ENCODE measurements at regions not wholly inside any gene's neighbourhood (a gene's known extent, or its start where the extent isn't known, plus 50 kb on each side); places are given as distances from the start of the nearest gene placed in this dataset.

GRCh38 chr4:71222661-71223060 lies 116.2 kb upstream of the SLC4A4 start:
- TF ChIP-seq, protein P1, sequence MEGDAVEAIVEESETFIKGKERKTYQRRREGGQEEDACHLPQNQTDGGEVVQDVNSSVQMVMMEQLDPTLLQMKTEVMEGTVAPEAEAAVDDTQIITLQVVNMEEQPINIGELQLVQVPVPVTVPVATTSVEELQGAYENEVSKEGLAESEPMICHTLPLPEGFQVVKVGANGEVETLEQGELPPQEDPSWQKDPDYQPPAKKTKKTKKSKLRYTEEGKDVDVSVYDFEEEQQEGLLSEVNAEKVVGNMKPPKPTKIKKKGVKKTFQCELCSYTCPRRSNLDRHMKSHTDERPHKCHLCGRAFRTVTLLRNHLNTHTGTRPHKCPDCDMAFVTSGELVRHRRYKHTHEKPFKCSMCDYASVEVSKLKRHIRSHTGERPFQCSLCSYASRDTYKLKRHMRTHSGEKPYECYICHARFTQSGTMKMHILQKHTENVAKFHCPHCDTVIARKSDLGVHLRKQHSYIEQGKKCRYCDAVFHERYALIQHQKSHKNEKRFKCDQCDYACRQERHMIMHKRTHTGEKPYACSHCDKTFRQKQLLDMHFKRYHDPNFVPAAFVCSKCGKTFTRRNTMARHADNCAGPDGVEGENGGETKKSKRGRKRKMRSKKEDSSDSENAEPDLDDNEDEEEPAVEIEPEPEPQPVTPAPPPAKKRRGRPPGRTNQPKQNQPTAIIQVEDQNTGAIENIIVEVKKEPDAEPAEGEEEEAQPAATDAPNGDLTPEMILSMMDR (IDR thresholded peaks at IDR 0.05; ENCODE audit: poor library complexity, severe bottlenecking) = no peak
- TF ChIP-seq MXI1 (conservative IDR thresholded peaks at IDR 0.05; ENCODE audit: poor library complexity, severe bottlenecking) = no peak
- TF ChIP-seq POLR2AphosphoS5 (IDR thresholded peaks at IDR 0.05) = no peak
- TF ChIP-seq EP300 (conservative IDR thresholded peaks at IDR 0.05; ENCODE audit: poor library complexity, severe bottlenecking) = no peak
- no peak for TF ChIP-seq TAF1 (IDR thresholded peaks at IDR 0.05; ENCODE audit: low read depth)
- TF ChIP-seq, protein P2, sequence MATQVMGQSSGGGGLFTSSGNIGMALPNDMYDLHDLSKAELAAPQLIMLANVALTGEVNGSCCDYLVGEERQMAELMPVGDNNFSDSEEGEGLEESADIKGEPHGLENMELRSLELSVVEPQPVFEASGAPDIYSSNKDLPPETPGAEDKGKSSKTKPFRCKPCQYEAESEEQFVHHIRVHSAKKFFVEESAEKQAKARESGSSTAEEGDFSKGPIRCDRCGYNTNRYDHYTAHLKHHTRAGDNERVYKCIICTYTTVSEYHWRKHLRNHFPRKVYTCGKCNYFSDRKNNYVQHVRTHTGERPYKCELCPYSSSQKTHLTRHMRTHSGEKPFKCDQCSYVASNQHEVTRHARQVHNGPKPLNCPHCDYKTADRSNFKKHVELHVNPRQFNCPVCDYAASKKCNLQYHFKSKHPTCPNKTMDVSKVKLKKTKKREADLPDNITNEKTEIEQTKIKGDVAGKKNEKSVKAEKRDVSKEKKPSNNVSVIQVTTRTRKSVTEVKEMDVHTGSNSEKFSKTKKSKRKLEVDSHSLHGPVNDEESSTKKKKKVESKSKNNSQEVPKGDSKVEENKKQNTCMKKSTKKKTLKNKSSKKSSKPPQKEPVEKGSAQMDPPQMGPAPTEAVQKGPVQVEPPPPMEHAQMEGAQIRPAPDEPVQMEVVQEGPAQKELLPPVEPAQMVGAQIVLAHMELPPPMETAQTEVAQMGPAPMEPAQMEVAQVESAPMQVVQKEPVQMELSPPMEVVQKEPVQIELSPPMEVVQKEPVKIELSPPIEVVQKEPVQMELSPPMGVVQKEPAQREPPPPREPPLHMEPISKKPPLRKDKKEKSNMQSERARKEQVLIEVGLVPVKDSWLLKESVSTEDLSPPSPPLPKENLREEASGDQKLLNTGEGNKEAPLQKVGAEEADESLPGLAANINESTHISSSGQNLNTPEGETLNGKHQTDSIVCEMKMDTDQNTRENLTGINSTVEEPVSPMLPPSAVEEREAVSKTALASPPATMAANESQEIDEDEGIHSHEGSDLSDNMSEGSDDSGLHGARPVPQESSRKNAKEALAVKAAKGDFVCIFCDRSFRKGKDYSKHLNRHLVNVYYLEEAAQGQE (IDR thresholded peaks at IDR 0.05; ENCODE audit: borderline replicate concordance) = no peak
- no peak for TF ChIP-seq RAD21 (conservative IDR thresholded peaks at IDR 0.05)
- TF ChIP-seq EZH2 (IDR thresholded peaks at IDR 0.05; ENCODE audit: borderline replicate concordance, insufficient read depth, low read length, poor library complexity, severe bottlenecking) = no peak

All from neural cell (in vitro differentiated cells).